Astrocyte (in vitro differentiated cells and primary cell): ENCODE measurements at regions not wholly inside any gene's neighbourhood (a gene's known extent, or its start where the extent isn't known, plus 50 kb on each side); places are given as distances from the start of the nearest gene placed in this dataset.

Experiments used
- DNase-seq: peaks from one replicate; pipeline ENCODE4 v3.0.0-alpha.2; 2010; ENCODE audit warnings: low read depth
- FAIRE-seq: peaks from 2 replicates; lab custom pipeline; 2011; peaks lifted over from hg19 to GRCh38; lab: Jason Lieb, UNC
- H2AFZ ChIP-seq: 2 replicates; pipeline ENCODE4 v1.6.0; 2012; ENCODE audit warnings: low read depth, low read length, inconsistent platforms
- H3K27ac ChIP-seq: 2 replicates; pipeline ENCODE4 v1.5.1; 2011; ENCODE audit warnings: low read depth, low read length, inconsistent platforms
- H3K27me3 ChIP-seq: 2 replicates; pipeline ENCODE4 v1.6.0; 2011; ENCODE audit warnings: low read length, inconsistent platforms; ENCODE audit not compliant: insufficient read depth
- H3K36me3 ChIP-seq: 2 replicates; pipeline ENCODE4 v1.5.1; 2011; ENCODE audit warnings: low read length, inconsistent platforms; ENCODE audit not compliant: insufficient read depth
- H3K4me1 ChIP-seq: 2 replicates; pipeline ENCODE4 v1.5.1; 2011; ENCODE audit warnings: low read length, inconsistent platforms; ENCODE audit not compliant: insufficient read depth
- H3K4me2 ChIP-seq: 2 replicates; pipeline ENCODE4 v1.6.0; 2012; ENCODE audit warnings: low read length, inconsistent platforms
- H3K4me3 ChIP-seq: 2 replicates; pipeline ENCODE4 v1.5.1; 2011; ENCODE audit warnings: low read depth, mild to moderate bottlenecking, low read length, inconsistent platforms; ENCODE audit not compliant: insufficient read depth
- H3K79me2 ChIP-seq: 2 replicates; pipeline ENCODE4 v1.6.0; 2012; ENCODE audit warnings: mild to moderate bottlenecking, low read length, inconsistent platforms; ENCODE audit not compliant: insufficient read depth
- H3K9ac ChIP-seq: 2 replicates; pipeline ENCODE4 v1.6.0; 2012; ENCODE audit warnings: mild to moderate bottlenecking, low read length, inconsistent platforms
- H3K9me3 ChIP-seq: 2 replicates; pipeline ENCODE4 v1.5.1; 2012; ENCODE audit warnings: low read depth, mild to moderate bottlenecking, low read length, inconsistent platforms; ENCODE audit not compliant: insufficient read depth
- H4K20me1 ChIP-seq: 2 replicates; pipeline ENCODE4 v1.6.0; 2012; ENCODE audit warnings: low read length, inconsistent platforms; ENCODE audit not compliant: insufficient read depth
- H3K27ac Mint-ChIP-seq: one replicate; pipeline ENCODE4 v1.8.0; 2021; ENCODE audit warnings: mild to moderate bottlenecking, mixed read lengths; ENCODE audit not compliant: unreplicated experiment
- H3K27me3 Mint-ChIP-seq: one replicate; pipeline ENCODE4 v1.8.0; 2021; ENCODE audit warnings: low read depth, mixed read lengths; ENCODE audit not compliant: unreplicated experiment
- H3K36me3 Mint-ChIP-seq: one replicate; pipeline ENCODE4 v1.8.0; 2021; ENCODE audit warnings: low read depth, mixed read lengths; ENCODE audit not compliant: unreplicated experiment
- H3K4me1 Mint-ChIP-seq: one replicate; pipeline ENCODE4 v1.8.0; 2021; ENCODE audit warnings: low read depth, mixed read lengths; ENCODE audit not compliant: unreplicated experiment
- H3K4me3 Mint-ChIP-seq: one replicate; pipeline ENCODE4 v1.8.0; 2021; ENCODE audit warnings: mild to moderate bottlenecking, moderate library complexity, mixed read lengths; ENCODE audit not compliant: unreplicated experiment
- H3K9me3 Mint-ChIP-seq: one replicate; pipeline ENCODE4 v1.8.0; 2021; ENCODE audit warnings: mild to moderate bottlenecking, mixed read lengths; ENCODE audit not compliant: unreplicated experiment
- EZH2 ChIP-seq: IDR thresholded peaks from 2 replicates; pipeline ENCODE4 v1.6.1; 2012; ENCODE audit warnings: mild to moderate bottlenecking, low read length, inconsistent platforms; ENCODE audit not compliant: insufficient read depth
- TF ChIP-seq, protein P1 (sequence below): IDR thresholded peaks from 2 replicates; pipeline ENCODE4 v1.5.1; 2011; ENCODE audit warnings: low read depth, mild to moderate bottlenecking, inconsistent platforms, low read length, moderate library complexity; ENCODE audit not compliant: insufficient read depth

DNA sequence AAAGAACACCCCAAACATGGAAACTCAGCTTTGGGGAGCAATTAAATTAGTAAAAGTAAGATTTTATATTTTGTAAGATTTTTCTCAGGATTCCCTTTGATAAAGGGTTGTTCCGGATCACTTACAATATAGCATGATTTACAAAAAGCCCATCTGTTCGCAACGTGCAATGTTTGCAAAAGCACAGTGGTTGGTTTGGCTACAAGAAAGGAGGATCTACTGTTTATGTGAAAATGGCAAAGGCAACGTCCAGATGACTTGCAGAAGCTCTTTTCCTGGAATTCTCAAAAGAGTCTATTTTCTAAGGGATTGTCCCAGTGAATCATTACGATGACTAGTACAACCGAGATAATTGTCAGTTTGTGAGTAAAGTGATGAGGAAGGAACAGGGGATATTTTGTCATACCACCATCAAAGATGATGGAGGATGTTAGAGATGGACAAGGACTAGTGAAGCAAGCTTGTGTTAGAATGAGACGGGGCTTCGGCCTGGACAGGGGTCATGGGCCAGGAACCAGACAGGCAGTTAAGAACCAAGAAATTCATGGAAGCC lies 71.6 kb downstream of the CRYGS start:
- no peaks in the 10 kb centered on the region for H3K36me3 ChIP-seq
- no peak overlapping the region for H3K4me3 Mint-ChIP-seq

GRCh38 chr3:186471771-186472170 lies 72.4 kb downstream of the CRYGS start:
- no peaks in the 10 kb centered on the region for H4K20me1 ChIP-seq
- no peak for DNase-seq
- no peak for FAIRE-seq

More for the DNA sequence above, 71.6 kb downstream of the CRYGS start:
- H2AFZ ChIP-seq, result no peak overlapping the region
- Mint-ChIP-seq H3K36me3 (peaks cover 1% of the 10 kb centered on the region), H3K27me3 (peaks cover 13% of the 10 kb centered on the region), H3K9me3 (peaks cover 2% of the 10 kb centered on the region), H3K27ac (no peak overlapping the region), H3K4me1 (peaks cover 10% of the 10 kb centered on the region)
- H3K4me3 ChIP-seq, result no peak overlapping the region
- no peak overlapping the region for H3K4me2 ChIP-seq
- no peak overlapping the region for H3K27ac ChIP-seq
- no peaks in the 10 kb centered on the region for H4K20me1 ChIP-seq
- no peak overlapping the region for H3K9ac ChIP-seq
- no peaks in the 10 kb centered on the region for H3K9me3 ChIP-seq
- H3K4me1 ChIP-seq, result peaks cover 5% of the 10 kb centered on the region
- peaks cover 10% of the 10 kb centered on the region for H3K27me3 ChIP-seq
- DNase-seq (no peak), FAIRE-seq (no peak)
- no peaks in the 10 kb centered on the region for H3K79me2 ChIP-seq
- TF ChIP-seq, protein P1, sequence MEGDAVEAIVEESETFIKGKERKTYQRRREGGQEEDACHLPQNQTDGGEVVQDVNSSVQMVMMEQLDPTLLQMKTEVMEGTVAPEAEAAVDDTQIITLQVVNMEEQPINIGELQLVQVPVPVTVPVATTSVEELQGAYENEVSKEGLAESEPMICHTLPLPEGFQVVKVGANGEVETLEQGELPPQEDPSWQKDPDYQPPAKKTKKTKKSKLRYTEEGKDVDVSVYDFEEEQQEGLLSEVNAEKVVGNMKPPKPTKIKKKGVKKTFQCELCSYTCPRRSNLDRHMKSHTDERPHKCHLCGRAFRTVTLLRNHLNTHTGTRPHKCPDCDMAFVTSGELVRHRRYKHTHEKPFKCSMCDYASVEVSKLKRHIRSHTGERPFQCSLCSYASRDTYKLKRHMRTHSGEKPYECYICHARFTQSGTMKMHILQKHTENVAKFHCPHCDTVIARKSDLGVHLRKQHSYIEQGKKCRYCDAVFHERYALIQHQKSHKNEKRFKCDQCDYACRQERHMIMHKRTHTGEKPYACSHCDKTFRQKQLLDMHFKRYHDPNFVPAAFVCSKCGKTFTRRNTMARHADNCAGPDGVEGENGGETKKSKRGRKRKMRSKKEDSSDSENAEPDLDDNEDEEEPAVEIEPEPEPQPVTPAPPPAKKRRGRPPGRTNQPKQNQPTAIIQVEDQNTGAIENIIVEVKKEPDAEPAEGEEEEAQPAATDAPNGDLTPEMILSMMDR, result no peak
- no peak for TF ChIP-seq EZH2

GRCh38 chr3:186469525-186469924 lies 74.7 kb downstream of the CRYGS start:
- Histone ChIP-seq H3K27me3 (peaks cover 8% of the 10 kb centered on the region), H4K20me1 (no peaks in the 10 kb centered on the region), H3K9me3 (no peaks in the 10 kb centered on the region), H3K4me3 (no peak overlapping the region), H3K4me2 (no peak overlapping the region), H3K27ac (no peak overlapping the region), H2AFZ (no peak overlapping the region), H3K9ac (no peak overlapping the region), H3K4me1 (no peaks in the 10 kb centered on the region), H3K79me2 (no peaks in the 10 kb centered on the region), H3K36me3 (no peaks in the 10 kb centered on the region)
- peaks cover 5% of the 10 kb centered on the region for H3K36me3 Mint-ChIP-seq
- DNase-seq (no peak), FAIRE-seq (no peak)
- no peak overlapping the region for H3K27ac Mint-ChIP-seq
- H3K4me1 Mint-ChIP-seq, result peaks cover 5% of the 10 kb centered on the region
- TF ChIP-seq, protein P1, result no peak
- no peak for TF ChIP-seq EZH2
- H3K9me3 Mint-ChIP-seq, result no peaks in the 10 kb centered on the region
- peaks cover 13% of the 10 kb centered on the region for H3K27me3 Mint-ChIP-seq
- no peak overlapping the region for H3K4me3 Mint-ChIP-seq

More at GRCh38 chr3:186471771-186472170, 72.4 kb downstream of the CRYGS start:
- Mint-ChIP-seq H3K27me3 (peaks cover 13% of the 10 kb centered on the region), H3K9me3 (peaks cover 2% of the 10 kb centered on the region), H3K4me1 (peaks cover 7% of the 10 kb centered on the region), H3K4me3 (no peak overlapping the region), H3K36me3 (peaks cover 1% of the 10 kb centered on the region), H3K27ac (no peak overlapping the region)
- Histone ChIP-seq H3K4me1 (peaks cover 5% of the 10 kb centered on the region), H3K9ac (no peak overlapping the region), H3K9me3 (no peaks in the 10 kb centered on the region), H3K4me3 (no peak overlapping the region), H3K4me2 (no peak overlapping the region), H3K36me3 (no peaks in the 10 kb centered on the region), H3K27me3 (peaks cover 8% of the 10 kb centered on the region), H3K27ac (no peak overlapping the region), H2AFZ (no peak overlapping the region), H3K79me2 (no peaks in the 10 kb centered on the region)
- TF ChIP-seq, protein P1, result no peak
- TF ChIP-seq EZH2, result no peak
